ENCODE measurements at regions not wholly inside any gene's neighbourhood (a gene's known extent, or its start where the extent isn't known, plus 50 kb on each side); places are given as distances from the start of the nearest gene placed in this dataset.

GRCh38 chr11:96500440-96500839 is 110.6 kb downstream of the JRKL start:
- DNase-seq (ENCODE audit: low read depth, low spot score) (no peak), FAIRE-seq (no peak)
- dilution Hi-C loops (cut with MboI; ENCODE audit: extremely low pct_ligation_motif_present, low sequenced_read_pairs) = no loop called here
- H3K36me3 ChIP-seq (ENCODE audit: control insufficient read depth in 2 of 2, extremely low read depth in 1 of 2, insufficient read depth in 2 of 2, low read length in 2 of 2) = no peaks in the 10 kb centered on the region
- H4K20me1 ChIP-seq (ENCODE audit: control insufficient read depth, extremely low read depth, insufficient read depth, low read length) = no peaks in the 10 kb centered on the region
- H3K4me3 ChIP-seq (ENCODE audit: control insufficient read depth in 2 of 3, extremely low read depth in 1 of 3, insufficient read depth in 2 of 3, low read depth in 1 of 3, low read length in 3 of 3) = no peak overlapping the region
- no peaks in the 10 kb centered on the region for H3K4me1 ChIP-seq (ENCODE audit: control insufficient read depth, extremely low read depth, insufficient read depth, low read length)
- H3K4me2 ChIP-seq (ENCODE audit: control insufficient read depth, extremely low read depth, insufficient read depth, low read depth, low read length) = no peak overlapping the region
- H3K9ac ChIP-seq (ENCODE audit: control insufficient read depth, extremely low read depth, insufficient read depth, low read length) = no peak overlapping the region
- TF ChIP-seq EZH2 (IDR thresholded peaks at IDR 0.05; ENCODE audit: low read length) (no peak), CTCF (optimal IDR thresholded peaks at IDR 0.05 in 1 of 3, IDR thresholded peaks at IDR 0.05 in 1 of 3, conservative IDR thresholded peaks at IDR 0.05 in 1 of 3; ENCODE audit: extremely low read depth in 1 of 3, insufficient read depth in 2 of 3, low read length in 3 of 3) (no peak)
- no peaks in the 10 kb centered on the region for H3K27me3 ChIP-seq (ENCODE audit: control insufficient read depth, extremely low read depth, insufficient read depth, low read length)
- no peaks in the 10 kb centered on the region for H3K9me1 ChIP-seq (ENCODE audit: control insufficient read depth, extremely low read depth, insufficient read depth, low read length)
- no peak overlapping the region for H2AFZ ChIP-seq (ENCODE audit: control insufficient read depth, low read length)
- no peaks in the 10 kb centered on the region for H3K9me3 ChIP-seq (ENCODE audit: control insufficient read depth, low read depth, low read length)
- H3K79me2 ChIP-seq (ENCODE audit: control insufficient read depth, insufficient read depth, low read length) = no peaks in the 10 kb centered on the region
- no peak overlapping the region for H3K27ac ChIP-seq (ENCODE audit: control insufficient read depth, insufficient read depth, low read length)

GRCh38 chr11:96506041-96506440 is 116.2 kb downstream of the JRKL start:
- Histone ChIP-seq H3K27ac (ENCODE audit: control insufficient read depth, insufficient read depth, low read length) (no peak overlapping the region), H3K36me3 (ENCODE audit: control insufficient read depth in 2 of 2, extremely low read depth in 1 of 2, insufficient read depth in 2 of 2, low read length in 2 of 2) (no peaks in the 10 kb centered on the region), H3K79me2 (ENCODE audit: control insufficient read depth, insufficient read depth, low read length) (no peaks in the 10 kb centered on the region), H3K4me2 (ENCODE audit: control insufficient read depth, extremely low read depth, insufficient read depth, low read depth, low read length) (no peak overlapping the region), H3K9me3 (ENCODE audit: control insufficient read depth, low read depth, low read length) (no peaks in the 10 kb centered on the region), H4K20me1 (ENCODE audit: control insufficient read depth, extremely low read depth, insufficient read depth, low read length) (no peaks in the 10 kb centered on the region), H3K27me3 (ENCODE audit: control insufficient read depth, extremely low read depth, insufficient read depth, low read length) (no peaks in the 10 kb centered on the region), H3K4me3 (ENCODE audit: control insufficient read depth in 2 of 3, extremely low read depth in 1 of 3, insufficient read depth in 2 of 3, low read depth in 1 of 3, low read length in 3 of 3) (no peak overlapping the region), H3K4me1 (ENCODE audit: control insufficient read depth, extremely low read depth, insufficient read depth, low read length) (no peaks in the 10 kb centered on the region), H2AFZ (ENCODE audit: control insufficient read depth, low read length) (no peak overlapping the region), H3K9me1 (ENCODE audit: control insufficient read depth, extremely low read depth, insufficient read depth, low read length) (no peaks in the 10 kb centered on the region), H3K9ac (ENCODE audit: control insufficient read depth, extremely low read depth, insufficient read depth, low read length) (no peak overlapping the region)
- TF ChIP-seq CTCF (optimal IDR thresholded peaks at IDR 0.05 in 1 of 3, IDR thresholded peaks at IDR 0.05 in 1 of 3, conservative IDR thresholded peaks at IDR 0.05 in 1 of 3; ENCODE audit: extremely low read depth in 1 of 3, insufficient read depth in 2 of 3, low read length in 3 of 3) (no peak), EZH2 (IDR thresholded peaks at IDR 0.05; ENCODE audit: low read length) (no peak)
- DNase-seq (ENCODE audit: low read depth, low spot score) (no peak), FAIRE-seq (no peak)
- dilution Hi-C loops (cut with MboI; ENCODE audit: extremely low pct_ligation_motif_present, low sequenced_read_pairs) = no loop called here
